HepG2 (cell line): ENCODE measurements at regions not wholly inside any gene's neighbourhood (a gene's known extent, or its start where the extent isn't known, plus 50 kb on each side); places are given as distances from the start of the nearest gene placed in this dataset.

Experiments used
- ATAC-seq: fragments of 200-7000 bp; cut with Tn5 transposase; 3 replicates; pipeline ENCODE4 v1.9.1; 2020; ENCODE audit warnings: mild to moderate bottlenecking, moderate library complexity
- BruUV-seq: library from RNA; stranded (reverse); fragments of 400-500 nt; replicated peaks from 2 replicates; lab custom pipeline; 2021; lab: Mats Ljungman, UMichigan
- CTCF ChIA-PET: fragments of 300-600 bp; formaldehyde crosslinking; extraction: SDS; loops from one replicate; lab custom pipeline; 2021; ENCODE audit warnings: low total read pairs, inconsistent platforms, low intra/inter-chr PET ratio; lab: Yijun Ruan, JAX
- POLR2A ChIA-PET: fragments of 350-600 bp; sonication (Branson Sonifier 250); formaldehyde crosslinking; loops from one replicate; lab custom pipeline; 2020; ENCODE audit warnings: antibody characterized with exemption, inconsistent platforms; lab: Yijun Ruan, JAX
- DNase-seq: peaks from one replicate; pipeline ENCODE4 v3.0.0-alpha.2; 2015; ENCODE audit warnings: low spot score
- FAIRE-seq: peaks from 3 replicates; lab custom pipeline; 2011; peaks lifted over from hg19 to GRCh38; lab: Jason Lieb, UNC
- H2AFZ ChIP-seq: one replicate; pipeline ENCODE4 v1.6.1; 2011; ENCODE audit warnings: low read length, inconsistent platforms
- H3K27ac ChIP-seq: fragments of 300-600 bp; 3 replicates; pipeline ENCODE4 v1.8.0; 2011; ENCODE audit warnings: mixed run types, mild to moderate bottlenecking, mixed read lengths, low read length, inconsistent platforms; ENCODE audit not compliant: insufficient read depth; ENCODE audit errors: extremely low read length
- H3K27me3 ChIP-seq, 2 experiments: fragments of 200-600 bp in 1 of 2; 2 replicates in 1 of 2; 3 replicates in 1 of 2; pipeline versions ENCODE4 v1.6.0 to v1.8.0; 2011; ENCODE audit warnings: low read length in 2 of 2, mild to moderate bottlenecking in 2 of 2, moderate library complexity in 2 of 2, inconsistent platforms in 1 of 2; ENCODE audit not compliant: insufficient read depth in 2 of 2, control insufficient read depth in 1 of 2
- H3K36me3 ChIP-seq, 2 experiments: fragments of 200-600 bp in 1 of 2; replicated peaks in 1 of 2; 2 replicates in 1 of 2; 3 replicates in 1 of 2; pipeline versions ENCODE4 v1.5.1 to v1.8.0; 2011; ENCODE audit warnings: low read length in 2 of 2, inconsistent platforms in 1 of 2; ENCODE audit not compliant: insufficient read depth in 2 of 2, control insufficient read depth in 1 of 2
- H3K4me1 ChIP-seq: 2 replicates; pipeline ENCODE4 v1.5.1; 2012; ENCODE audit warnings: low read length, inconsistent platforms; ENCODE audit not compliant: insufficient read depth
- H3K4me2 ChIP-seq: 2 replicates; pipeline ENCODE4 v1.6.0; 2011; ENCODE audit warnings: low read depth, low read length, inconsistent platforms
- H3K4me3 ChIP-seq, 3 experiments: fragments of 200-600 bp in 1 of 3; sonication (generic), shearing (Covaris generic) in 1 of 3; replicated peaks in 1 of 3; 2 replicates each; pipeline ENCODE4 v1.5.1; 2011 to 2016; ENCODE audit warnings: low read length in 3 of 3, inconsistent platforms in 2 of 3, low read depth in 2 of 3, mild to moderate bottlenecking in 2 of 3, control low read depth in 1 of 3, mixed read lengths in 1 of 3; ENCODE audit not compliant: insufficient read depth in 1 of 3
- H3K79me2 ChIP-seq: one replicate; pipeline ENCODE4 v1.6.1; 2011; ENCODE audit warnings: low read length, inconsistent platforms; ENCODE audit not compliant: insufficient read depth
- H3K9ac ChIP-seq: 2 replicates; pipeline ENCODE4 v1.6.0; 2011; ENCODE audit warnings: mild to moderate bottlenecking, low read depth, low read length, inconsistent platforms; ENCODE audit not compliant: insufficient read depth
- H3K9me3 ChIP-seq: 2 replicates; pipeline ENCODE4 v1.5.1; 2012; ENCODE audit warnings: mild to moderate bottlenecking, low read length
- H4K20me1 ChIP-seq: 2 replicates; pipeline ENCODE4 v1.6.0; 2011; ENCODE audit warnings: inconsistent platforms, mild to moderate bottlenecking, low read length, moderate library complexity; ENCODE audit not compliant: insufficient read depth
- GATAD2A ChIP-seq: IDR thresholded peaks from 2 replicates; pipeline ENCODE4 v1.6.1; 2016
- HDAC1 ChIP-seq: sonication (generic); formaldehyde crosslinking; IDR thresholded peaks from 2 replicates; pipeline ENCODE4 v1.5.1; 2020; ENCODE audit warnings: mild to moderate bottlenecking, missing genetic modification reagents
- MTF2 ChIP-seq: sonication (generic); formaldehyde crosslinking; IDR thresholded peaks from 2 replicates; pipeline ENCODE4 v1.5.0; 2020; ENCODE audit warnings: missing genetic modification reagents, borderline replicate concordance
- NFE2 ChIP-seq: sonication (generic); formaldehyde crosslinking; IDR thresholded peaks from 2 replicates; pipeline ENCODE4 v1.4.0; 2020; ENCODE audit warnings: missing genetic modification reagents
- SCMH1 ChIP-seq: sonication (generic); formaldehyde crosslinking; IDR thresholded peaks from 2 replicates; pipeline ENCODE4 v1.9.0; 2021; ENCODE audit warnings: missing genetic modification reagents, mild to moderate bottlenecking, borderline replicate concordance
- SIX1 ChIP-seq: sonication (generic); formaldehyde crosslinking; IDR thresholded peaks from 2 replicates; pipeline ENCODE4 v1.4.0; 2020; ENCODE audit warnings: missing genetic modification reagents, borderline replicate concordance
- ZNF333 ChIP-seq: sonication (generic); formaldehyde crosslinking; IDR thresholded peaks from 2 replicates; pipeline ENCODE4 v1.4.0; 2020; ENCODE audit warnings: mild to moderate bottlenecking, missing genetic modification reagents, borderline replicate concordance
- ZNF652 ChIP-seq: IDR thresholded peaks from 2 replicates; pipeline ENCODE4 v1.6.1; 2016; ENCODE audit warnings: low read depth, borderline replicate concordance
- WGBS: methylation state at CpG from one replicate; pipeline ENCODE4 v1.1.6; 2017; ENCODE audit warnings: low lambda C conversion rate; 5-methylcytosine and 5-hydroxymethylcytosine counted together
- in situ Hi-C: cut with HindIII; loops from 2 replicates; pipeline ENCODE4 v1.10.0; 2017; ENCODE audit warnings: low pct_unique_long_range_greater_than_20kb; ENCODE audit not compliant: extremely low pct_ligation_motif_present
- intact Hi-C: fragments of 100-400 bp; cut with micrococcal nuclease; formaldehyde crosslinking; loops from one replicate; pipeline ENCODE4 v1.10.0; 2022; ENCODE audit not compliant: unreplicated experiment
- TF ChIP-seq, protein P1 (sequence below): IDR thresholded peaks from 2 replicates; pipeline ENCODE4 v1.6.1; 2018; ENCODE audit warnings: missing genetic modification reagents

DNA sequence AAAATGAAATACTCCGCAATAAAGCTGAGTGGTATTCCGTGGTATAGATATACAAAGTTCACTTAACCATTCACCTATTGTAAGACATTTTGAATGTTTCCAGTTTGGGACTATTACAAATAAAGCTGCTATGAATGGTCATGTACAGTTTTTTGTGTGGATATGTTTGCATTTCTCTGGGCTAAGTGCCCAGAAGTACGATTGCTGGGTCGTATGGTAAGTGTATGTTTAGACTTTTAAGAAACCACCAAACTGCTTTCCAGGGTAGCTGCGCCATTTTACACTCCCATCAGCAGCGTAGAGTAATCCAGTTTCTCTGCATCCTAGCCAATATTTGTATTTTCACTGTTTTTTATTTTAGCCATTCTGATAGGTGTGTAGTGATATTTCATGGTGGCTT is 208.4 kb upstream of the TLE3 start:
- DNase-seq (no peak), FAIRE-seq (no peak), ATAC-seq (no peak)
- no TSS peak for BruUV-seq
- Histone ChIP-seq H3K4me3 (no peak overlapping the region), H3K79me2 (no peaks in the 10 kb centered on the region), H2AFZ (no peak overlapping the region), H3K9me3 (no peaks in the 10 kb centered on the region), H3K4me1 (no peaks in the 10 kb centered on the region), H3K9ac (no peak overlapping the region), H3K36me3 (no peaks in the 10 kb centered on the region), H3K4me2 (no peak overlapping the region), H3K27me3 (peaks cover 0 to 1% of the 10 kb centered on the region in 2 experiments; a peak in 1 of 5 replicates), H3K27ac (no peak overlapping the region), H4K20me1 (no peaks in the 10 kb centered on the region; the same call in 1 of the 2 replicates)
- 37% methylated on average over 6 of the region's 6 CpGs for WGBS
- in situ Hi-C loops = no loop called here
- TF ChIP-seq MTF2 (no peak), SCMH1 (CRISPR knock-in tag) (no peak), ZNF652 (no peak), NFE2 (CRISPR knock-in tag) (no peak)
- TF ChIP-seq, protein P1, sequence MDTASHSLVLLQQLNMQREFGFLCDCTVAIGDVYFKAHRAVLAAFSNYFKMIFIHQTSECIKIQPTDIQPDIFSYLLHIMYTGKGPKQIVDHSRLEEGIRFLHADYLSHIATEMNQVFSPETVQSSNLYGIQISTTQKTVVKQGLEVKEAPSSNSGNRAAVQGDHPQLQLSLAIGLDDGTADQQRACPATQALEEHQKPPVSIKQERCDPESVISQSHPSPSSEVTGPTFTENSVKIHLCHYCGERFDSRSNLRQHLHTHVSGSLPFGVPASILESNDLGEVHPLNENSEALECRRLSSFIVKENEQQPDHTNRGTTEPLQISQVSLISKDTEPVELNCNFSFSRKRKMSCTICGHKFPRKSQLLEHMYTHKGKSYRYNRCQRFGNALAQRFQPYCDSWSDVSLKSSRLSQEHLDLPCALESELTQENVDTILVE (CRISPR knock-in tag) = no peak
- CTCF ChIA-PET = no interaction called here
- intact Hi-C loops = no loop called here
- POLR2A ChIA-PET = no interaction called here

DNA sequence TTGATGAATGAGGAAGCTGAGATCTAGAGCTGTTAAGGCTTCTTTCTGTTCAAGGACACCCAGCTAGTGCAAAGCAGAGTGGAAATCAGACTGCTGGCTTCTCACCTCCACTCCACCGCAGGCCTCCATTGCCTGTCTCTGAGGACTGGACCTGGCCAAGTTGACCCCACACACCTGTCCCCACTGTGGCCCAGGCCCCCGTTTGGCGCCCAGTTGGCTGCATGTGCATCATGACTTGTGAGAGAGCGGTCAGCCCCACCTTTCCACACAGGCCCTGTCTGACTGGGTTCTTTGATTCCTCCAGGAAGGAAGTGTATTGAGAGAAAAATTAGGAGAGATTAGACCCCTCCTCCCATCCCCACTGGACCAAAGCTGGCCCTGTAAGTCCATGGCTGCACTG is 206.3 kb upstream of the TLE3 start:
- TF ChIP-seq GATAD2A = no peak
- no peak for TF ChIP-seq ZNF333 (CRISPR knock-in tag)
- no peak for TF ChIP-seq SIX1 (CRISPR knock-in tag)
- TF ChIP-seq HDAC1 (CRISPR knock-in tag) = no peak
- TF ChIP-seq, all 625 proteins: peak for 0
- H3K4me2 ChIP-seq = no peak overlapping the region
- POLR2A ChIA-PET = no interaction called here
- in situ Hi-C loops = no loop called here
- no peaks in the 10 kb centered on the region for H3K79me2 ChIP-seq
- H3K9ac ChIP-seq = no peak overlapping the region
- no peaks in the 10 kb centered on the region for H3K36me3 ChIP-seq
- WGBS = 57% methylated on average over 2 of the region's 4 CpGs
- H3K27me3 ChIP-seq = peaks cover 0 to 2% of the 10 kb centered on the region in 2 experiments; a peak in 1 of 5 replicates
- CTCF ChIA-PET = no interaction called here
- intact Hi-C loops = no loop called here
- H3K9me3 ChIP-seq = no peaks in the 10 kb centered on the region
- H3K4me3 ChIP-seq = no peak overlapping the region
- no peaks in the 10 kb centered on the region for H3K4me1 ChIP-seq
- no TSS peak for BruUV-seq
- H4K20me1 ChIP-seq = no peaks in the 10 kb centered on the region
- DNase-seq = no peak
- no peak overlapping the region for H2AFZ ChIP-seq
- no peak overlapping the region for H3K27ac ChIP-seq
- no peak for FAIRE-seq
- no peak for ATAC-seq
